Chondrocyte (in vitro differentiated cells): ENCODE measurements at regions not wholly inside any gene's neighbourhood (a gene's known extent, or its start where the extent isn't known, plus 50 kb on each side); places are given as distances from the start of the nearest gene placed in this dataset.

Source experiments
- DNase-seq: peaks from one replicate; pipeline ENCODE4 v3.0.0; 2021; ENCODE audit warnings: mixed read lengths, low spot score
- H3K27ac Mint-ChIP-seq: one replicate; pipeline ENCODE4 v1.8.0; 2021; ENCODE audit warnings: mild to moderate bottlenecking, moderate library complexity, mixed read lengths; ENCODE audit not compliant: unreplicated experiment
- H3K27me3 Mint-ChIP-seq: 2 replicates; pipeline ENCODE4 v1.8.0; 2021; ENCODE audit warnings: low read depth, mixed read lengths
- H3K36me3 Mint-ChIP-seq: 2 replicates; pipeline ENCODE4 v1.8.0; 2021; ENCODE audit warnings: low read depth, mixed read lengths
- H3K4me1 Mint-ChIP-seq: 2 replicates; pipeline ENCODE4 v1.8.0; 2021; ENCODE audit warnings: low read depth, mild to moderate bottlenecking, mixed read lengths
- H3K4me3 Mint-ChIP-seq: one replicate; pipeline ENCODE4 v1.8.0; 2021; ENCODE audit warnings: mild to moderate bottlenecking, moderate library complexity, mixed read lengths; ENCODE audit not compliant: unreplicated experiment
- H3K9me3 Mint-ChIP-seq: 2 replicates; pipeline ENCODE4 v1.8.0; 2021; ENCODE audit warnings: low read depth, mixed read lengths
- CTCF ChIP-seq: fragments of 200-600 bp; sonication (generic); IDR thresholded peaks from 2 replicates; pipeline ENCODE4 v1.5.0; 2021; ENCODE audit warnings: antibody characterized with exemption, mild to moderate bottlenecking, moderate library complexity

DNA sequence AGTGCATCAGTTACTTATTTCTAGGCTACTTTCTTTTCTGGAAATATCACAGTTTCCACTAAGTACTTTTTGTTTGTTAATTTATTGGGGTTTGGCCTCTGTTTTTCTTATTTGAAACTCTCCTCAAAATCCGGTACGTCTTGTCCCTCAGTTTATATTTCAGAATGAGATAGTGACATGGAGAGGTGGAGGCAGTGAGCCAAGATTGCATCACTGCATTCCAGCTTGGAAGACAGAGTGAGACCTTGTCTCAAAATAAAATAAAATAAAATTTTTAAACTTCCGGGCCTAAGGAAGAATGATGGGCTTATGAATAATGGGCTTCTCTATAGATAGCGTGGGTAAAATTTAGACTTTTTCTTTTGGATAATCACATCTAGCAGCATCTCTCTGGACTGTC lies 567.8 kb downstream of the TRIML1 start:
- DNase-seq = no peak
- Mint-ChIP-seq H3K9me3 (no peaks in the 10 kb centered on the region), H3K27ac (peak overlapping the region; percentile 3), H3K36me3 (no peaks in the 10 kb centered on the region), H3K4me1 (peaks cover 15% of the 10 kb centered on the region), H3K4me3 (no peak overlapping the region), H3K27me3 (no peaks in the 10 kb centered on the region)
- TF ChIP-seq CTCF = no peak

GRCh38 chr4:188714501-188714900 lies 575.3 kb downstream of the TRIML1 start:
- Mint-ChIP-seq H3K27me3 (no peaks in the 10 kb centered on the region), H3K36me3 (no peaks in the 10 kb centered on the region), H3K27ac (no peak overlapping the region), H3K4me1 (peaks cover 7% of the 10 kb centered on the region), H3K9me3 (no peaks in the 10 kb centered on the region), H3K4me3 (no peak overlapping the region)
- DNase-seq = no peak
- TF ChIP-seq CTCF = no peak

DNA sequence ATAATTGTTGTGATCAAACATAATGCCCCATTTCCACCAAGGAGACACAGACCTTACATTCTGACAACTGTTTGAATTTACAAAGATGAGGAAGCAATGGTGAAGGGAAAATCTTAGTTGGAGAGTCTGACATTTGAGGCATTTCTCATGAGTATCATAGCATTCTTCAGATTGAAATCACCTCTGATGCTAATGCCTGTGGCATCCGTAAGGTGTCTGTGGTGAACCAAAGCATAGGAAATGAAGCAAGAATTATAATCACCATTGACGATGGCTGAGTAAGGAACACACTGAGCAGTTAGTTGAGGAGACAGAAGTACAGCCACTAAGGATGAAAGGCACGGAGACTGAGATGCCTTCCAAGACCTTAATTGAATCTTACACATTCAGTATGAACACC lies 575.7 kb downstream of the TRIML1 start:
- Mint-ChIP-seq H3K27ac (peak overlapping the region; percentile 22), H3K27me3 (no peaks in the 10 kb centered on the region), H3K9me3 (no peaks in the 10 kb centered on the region), H3K4me1 (peaks cover 7% of the 10 kb centered on the region), H3K4me3 (no peak overlapping the region), H3K36me3 (no peaks in the 10 kb centered on the region)
- no peak for DNase-seq
- TF ChIP-seq CTCF = no peak

GRCh38 chr4:188717661-188718060 lies 578.4 kb downstream of the TRIML1 start:
- H3K4me1 Mint-ChIP-seq = peaks cover 23% of the 10 kb centered on the region
- H3K4me3 Mint-ChIP-seq = no peak overlapping the region
- H3K36me3 Mint-ChIP-seq = peaks cover 2% of the 10 kb centered on the region
- no peaks in the 10 kb centered on the region for H3K27me3 Mint-ChIP-seq
- DNase-seq = no peak
- peaks cover 17% of the 10 kb centered on the region for H3K9me3 Mint-ChIP-seq
- no peak for TF ChIP-seq CTCF
- H3K27ac Mint-ChIP-seq = no peak overlapping the region

DNA sequence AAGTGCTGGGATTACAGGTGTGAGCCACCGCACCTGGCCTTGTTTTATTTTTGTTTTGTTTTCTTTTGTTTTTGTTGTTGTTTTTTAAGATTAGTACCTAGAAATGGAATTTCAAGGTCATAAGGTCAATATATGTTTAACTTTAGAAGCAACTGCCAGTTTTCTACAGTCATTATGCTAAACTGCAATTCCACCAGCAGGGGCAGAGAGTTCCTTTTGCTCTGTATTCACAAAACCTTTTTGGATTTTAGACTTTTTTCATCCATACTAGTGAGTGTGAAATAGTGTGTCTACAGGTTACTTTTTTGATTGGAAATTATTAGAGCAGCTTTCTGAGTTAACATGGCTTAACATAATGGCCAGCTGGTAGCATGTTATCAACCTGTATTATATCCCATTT lies 580.6 kb downstream of the TRIML1 start:
- Mint-ChIP-seq H3K4me1 (peaks cover 37% of the 10 kb centered on the region), H3K36me3 (peaks cover 2% of the 10 kb centered on the region), H3K4me3 (no peak overlapping the region), H3K9me3 (peaks cover 17% of the 10 kb centered on the region), H3K27me3 (no peaks in the 10 kb centered on the region), H3K27ac (no peak overlapping the region)
- peak; percentile 65 for TF ChIP-seq CTCF
- no peak for DNase-seq
